ENCODE measurements at regions not wholly inside any gene's neighbourhood (a gene's known extent, or its start where the extent isn't known, plus 50 kb on each side); places are given as distances from the start of the nearest gene placed in this dataset.

- Mint-ChIP-seq H3K27me3 (no peaks in the 10 kb centered on the region), H3K4me1 (ENCODE audit: low read depth) (no peaks in the 10 kb centered on the region), H3K9me3 (no peaks in the 10 kb centered on the region), H3K36me3 (ENCODE audit: low read depth) (no peaks in the 10 kb centered on the region), H3K27ac (no peak overlapping the region), H3K4me3 (no peak overlapping the region)
- DNase-seq, result no peak
Measured at GRCh38 chr18:51908598-51908944, 431.4 kb upstream of the DCC start.

- DNase-seq, result no peak
- H3K27ac Mint-ChIP-seq, result no peak overlapping the region
- no peaks in the 10 kb centered on the region for H3K36me3 Mint-ChIP-seq (ENCODE audit: low read depth)
- no peaks in the 10 kb centered on the region for H3K27me3 Mint-ChIP-seq
- H3K9me3 Mint-ChIP-seq, result no peaks in the 10 kb centered on the region
- no peak overlapping the region for H3K4me3 Mint-ChIP-seq
- no peaks in the 10 kb centered on the region for H3K4me1 Mint-ChIP-seq (ENCODE audit: low read depth)
Measured at GRCh38 chr18:51911584-51911983, 428.4 kb upstream of the DCC start.

- DNase-seq, result no peak
- Mint-ChIP-seq H3K27me3 (no peaks in the 10 kb centered on the region), H3K27ac (no peak overlapping the region), H3K36me3 (ENCODE audit: low read depth) (no peaks in the 10 kb centered on the region), H3K9me3 (no peaks in the 10 kb centered on the region), H3K4me1 (ENCODE audit: low read depth) (no peaks in the 10 kb centered on the region), H3K4me3 (no peak overlapping the region)
Measured at GRCh38 chr18:51912381-51912780, 427.6 kb upstream of the DCC start.

- Mint-ChIP-seq H3K4me1 (ENCODE audit: low read depth) (no peaks in the 10 kb centered on the region), H3K36me3 (ENCODE audit: low read depth) (no peaks in the 10 kb centered on the region), H3K27ac (no peak overlapping the region), H3K9me3 (peaks cover under 1% of the 10 kb centered on the region), H3K4me3 (no peak overlapping the region), H3K27me3 (no peaks in the 10 kb centered on the region)
- DNase-seq, result no peak
Measured at GRCh38 chr18:51915176-51915575, 424.8 kb upstream of the DCC start.

DNA sequence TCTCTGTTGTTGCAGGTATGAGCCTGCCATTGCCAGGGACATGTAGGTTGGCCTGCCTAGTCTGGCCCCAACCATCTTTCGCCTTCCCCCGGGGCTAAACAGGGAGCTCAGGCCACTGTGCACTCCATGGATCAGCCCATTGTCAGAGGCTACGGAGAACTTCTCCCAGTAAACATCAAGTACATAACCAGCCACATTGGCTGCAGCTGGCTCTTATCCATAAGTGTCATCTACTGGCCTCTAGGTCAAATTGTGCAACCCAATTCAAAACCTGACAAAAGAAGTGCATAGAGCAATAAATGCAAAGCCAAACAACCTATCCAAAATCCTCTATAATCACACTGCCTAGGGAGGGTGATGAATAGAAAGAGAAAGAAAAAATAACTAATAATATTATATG lies 418.1 kb upstream of the DCC start:
- H3K9me3 Mint-ChIP-seq, result peaks cover 7% of the 10 kb centered on the region

GRCh38 chr18:51933903-51934302 lies 406.1 kb upstream of the DCC start:
- DNase-seq, result no peak
- Mint-ChIP-seq H3K27ac (no peak overlapping the region), H3K27me3 (no peaks in the 10 kb centered on the region), H3K36me3 (ENCODE audit: low read depth) (no peaks in the 10 kb centered on the region), H3K9me3 (peaks cover 14% of the 10 kb centered on the region), H3K4me3 (no peak overlapping the region), H3K4me1 (ENCODE audit: low read depth) (no peaks in the 10 kb centered on the region)

More for the DNA sequence above, 418.1 kb upstream of the DCC start:
- no peak for DNase-seq
- no peaks in the 10 kb centered on the region for H3K4me1 Mint-ChIP-seq (ENCODE audit: low read depth)
- no peaks in the 10 kb centered on the region for H3K36me3 Mint-ChIP-seq (ENCODE audit: low read depth)
- H3K4me3 Mint-ChIP-seq, result no peak overlapping the region
- no peak overlapping the region for H3K27ac Mint-ChIP-seq
- no peaks in the 10 kb centered on the region for H3K27me3 Mint-ChIP-seq

DNA sequence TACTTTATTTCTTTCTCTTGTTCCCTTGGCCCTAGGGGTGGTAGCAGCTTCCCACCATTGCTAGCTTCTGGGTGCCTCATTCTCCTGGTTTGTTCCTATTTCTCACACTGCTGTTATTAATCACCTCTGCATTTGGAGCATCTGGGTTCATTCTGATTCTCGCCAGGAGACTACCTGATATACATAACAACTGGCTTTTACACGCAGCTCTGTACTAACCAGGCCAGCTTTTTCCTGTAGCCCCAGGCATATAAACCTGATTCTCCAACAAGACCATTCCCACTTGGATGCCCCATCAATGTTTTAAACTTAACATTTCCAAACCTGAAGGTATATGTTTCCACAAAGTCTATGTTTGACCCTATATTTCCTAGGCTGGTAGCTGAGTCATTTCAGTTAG lies 403.9 kb upstream of the DCC start:
- H3K9me3 Mint-ChIP-seq, result peaks cover 3% of the 10 kb centered on the region
- H3K4me3 Mint-ChIP-seq, result no peak overlapping the region
- no peaks in the 10 kb centered on the region for H3K4me1 Mint-ChIP-seq (ENCODE audit: low read depth)
- no peak for DNase-seq
- H3K36me3 Mint-ChIP-seq (ENCODE audit: low read depth), result no peaks in the 10 kb centered on the region
- H3K27ac Mint-ChIP-seq, result no peak overlapping the region
- H3K27me3 Mint-ChIP-seq, result no peaks in the 10 kb centered on the region

DNA sequence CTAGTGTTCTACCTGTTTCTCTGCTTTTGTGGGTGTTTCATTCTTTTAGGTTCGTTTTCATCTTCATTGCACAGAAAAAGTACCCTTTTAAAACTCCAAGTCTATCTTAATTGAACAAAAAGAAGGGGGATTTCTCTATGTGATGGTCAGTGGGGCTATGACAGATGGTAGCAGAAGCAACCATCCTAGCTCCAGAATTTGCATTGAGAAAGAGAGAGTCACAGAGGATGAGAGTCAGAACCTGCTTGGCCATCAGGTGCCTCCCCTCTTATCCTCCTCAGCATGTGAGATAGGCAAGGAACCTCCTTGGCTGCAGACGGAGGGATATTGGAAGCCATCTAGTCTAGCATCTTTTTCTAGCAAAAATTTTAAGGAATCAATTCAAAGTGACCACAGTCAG lies 398.0 kb upstream of the DCC start:
- Mint-ChIP-seq H3K36me3 (ENCODE audit: low read depth) (no peaks in the 10 kb centered on the region), H3K9me3 (no peaks in the 10 kb centered on the region), H3K27ac (no peak overlapping the region), H3K4me3 (no peak overlapping the region), H3K4me1 (ENCODE audit: low read depth) (no peaks in the 10 kb centered on the region), H3K27me3 (no peaks in the 10 kb centered on the region)
- DNase-seq, result no peak

- no peaks in the 10 kb centered on the region for H3K9me3 Mint-ChIP-seq
- no peaks in the 10 kb centered on the region for H3K36me3 Mint-ChIP-seq (ENCODE audit: low read depth)
- no peak overlapping the region for H3K4me3 Mint-ChIP-seq
- H3K27me3 Mint-ChIP-seq, result no peaks in the 10 kb centered on the region
- H3K27ac Mint-ChIP-seq, result no peak overlapping the region
- no peaks in the 10 kb centered on the region for H3K4me1 Mint-ChIP-seq (ENCODE audit: low read depth)
- no peak for DNase-seq
Measured at GRCh38 chr18:51943281-51943680, 396.7 kb upstream of the DCC start.

DNA sequence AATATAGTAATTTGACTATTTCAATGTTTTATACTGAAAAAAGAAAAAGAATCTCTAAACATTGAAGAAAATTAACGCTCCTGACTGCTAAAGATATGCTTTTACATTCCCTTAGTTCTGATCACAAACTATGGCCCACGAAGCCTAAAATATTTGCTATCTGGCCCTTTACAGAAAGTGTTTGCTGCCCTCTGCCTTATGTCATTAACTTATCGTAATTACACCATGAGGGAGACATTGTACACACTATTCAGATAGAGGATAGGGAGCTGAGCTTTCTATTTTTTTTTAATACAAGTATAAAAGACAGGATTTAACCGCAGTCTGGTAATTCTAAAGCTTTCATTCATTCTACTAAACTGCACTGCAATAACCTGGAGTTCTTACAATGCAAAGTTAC lies 393.1 kb upstream of the DCC start:
- H3K27me3 Mint-ChIP-seq, result no peaks in the 10 kb centered on the region
- peaks cover 2% of the 10 kb centered on the region for H3K9me3 Mint-ChIP-seq
- no peaks in the 10 kb centered on the region for H3K4me1 Mint-ChIP-seq (ENCODE audit: low read depth)
- no peak for DNase-seq
- no peak overlapping the region for H3K27ac Mint-ChIP-seq
- H3K4me3 Mint-ChIP-seq, result no peak overlapping the region
- H3K36me3 Mint-ChIP-seq (ENCODE audit: low read depth), result no peaks in the 10 kb centered on the region

DNA sequence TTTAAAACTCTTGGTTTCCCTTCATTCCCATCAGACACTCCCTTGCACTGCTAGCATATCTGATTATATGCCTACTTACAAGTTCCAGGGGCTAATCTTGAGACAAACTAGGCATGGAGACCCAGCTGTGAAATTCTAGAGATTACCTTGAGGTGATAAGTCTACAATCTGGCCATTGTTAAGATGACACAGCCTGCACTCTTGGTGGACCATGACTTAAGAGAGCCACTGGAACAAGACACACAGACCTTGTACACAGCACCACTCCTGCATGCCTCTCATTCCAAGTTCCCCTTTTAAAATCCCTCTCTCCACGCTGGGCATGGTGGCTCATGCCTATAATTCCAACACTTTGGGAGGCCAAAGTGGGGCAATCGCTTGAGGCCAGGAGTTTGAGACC lies 387.2 kb upstream of the DCC start:
- no peaks in the 10 kb centered on the region for H3K4me1 Mint-ChIP-seq (ENCODE audit: low read depth)
- no peak overlapping the region for H3K4me3 Mint-ChIP-seq
- H3K9me3 Mint-ChIP-seq, result peaks cover 4% of the 10 kb centered on the region
- H3K27ac Mint-ChIP-seq, result no peak overlapping the region
- no peaks in the 10 kb centered on the region for H3K27me3 Mint-ChIP-seq
- no peak for DNase-seq
- H3K36me3 Mint-ChIP-seq (ENCODE audit: low read depth), result no peaks in the 10 kb centered on the region

GRCh38 chr18:51953521-51953920 lies 386.5 kb upstream of the DCC start:
- no peak for DNase-seq
- no peak overlapping the region for H3K27ac Mint-ChIP-seq
- no peaks in the 10 kb centered on the region for H3K27me3 Mint-ChIP-seq
- H3K9me3 Mint-ChIP-seq, result peaks cover 4% of the 10 kb centered on the region
- no peaks in the 10 kb centered on the region for H3K36me3 Mint-ChIP-seq (ENCODE audit: low read depth)
- no peaks in the 10 kb centered on the region for H3K4me1 Mint-ChIP-seq (ENCODE audit: low read depth)
- no peak overlapping the region for H3K4me3 Mint-ChIP-seq

DNA sequence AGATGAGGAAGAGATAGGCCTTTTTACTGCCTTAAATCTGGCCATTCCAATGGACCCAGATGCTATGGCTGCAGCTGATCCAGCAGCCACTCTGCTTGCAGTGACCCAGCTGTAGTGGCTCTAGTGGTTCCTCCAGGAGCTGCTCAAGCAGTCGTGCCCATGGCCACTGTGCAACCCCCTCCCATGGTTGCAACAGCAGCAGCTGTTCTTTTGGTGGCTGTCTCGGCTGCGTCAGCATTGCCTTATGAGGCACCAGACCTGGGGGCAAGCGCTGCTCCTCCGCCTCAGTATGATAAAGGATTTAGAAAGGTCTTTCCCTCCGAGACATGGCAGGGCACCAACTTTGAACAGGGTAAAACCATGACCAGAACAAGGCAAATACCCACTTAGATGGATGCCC lies 384.9 kb upstream of the DCC start:
- Mint-ChIP-seq H3K9me3 (peaks cover 4% of the 10 kb centered on the region), H3K4me1 (ENCODE audit: low read depth) (no peaks in the 10 kb centered on the region), H3K27me3 (no peaks in the 10 kb centered on the region), H3K36me3 (ENCODE audit: low read depth) (no peaks in the 10 kb centered on the region), H3K27ac (no peak overlapping the region), H3K4me3 (no peak overlapping the region)
- DNase-seq, result no peak

GRCh38 chr18:51957001-51957400 lies 383.0 kb upstream of the DCC start:
- DNase-seq, result no peak
- H3K4me3 Mint-ChIP-seq, result no peak overlapping the region
- H3K27ac Mint-ChIP-seq, result no peak overlapping the region
- H3K36me3 Mint-ChIP-seq (ENCODE audit: low read depth), result no peaks in the 10 kb centered on the region
- H3K4me1 Mint-ChIP-seq (ENCODE audit: low read depth), result no peaks in the 10 kb centered on the region
- H3K9me3 Mint-ChIP-seq, result peaks cover 2% of the 10 kb centered on the region
- H3K27me3 Mint-ChIP-seq, result no peaks in the 10 kb centered on the region

DNA sequence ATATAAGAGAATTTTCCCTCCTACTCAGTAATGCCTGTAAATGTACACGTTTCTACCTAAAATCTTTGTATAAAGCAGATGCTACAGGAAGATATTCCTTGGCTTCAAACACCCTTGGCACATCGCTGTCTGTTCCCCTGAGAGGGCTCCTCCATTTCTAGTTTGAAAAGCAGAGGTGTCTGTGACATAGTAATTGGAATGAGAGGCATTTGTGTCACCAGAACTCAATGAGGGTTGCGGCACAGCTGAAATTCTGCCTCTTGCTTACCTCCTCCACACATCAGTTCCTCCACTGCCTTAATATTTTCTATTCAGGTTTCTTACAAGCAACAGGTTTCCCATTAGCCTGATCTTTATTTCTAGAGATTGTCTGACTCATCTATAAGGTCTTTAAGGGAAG lies 359.9 kb upstream of the DCC start:
- Mint-ChIP-seq H3K4me1 (ENCODE audit: low read depth) (no peaks in the 10 kb centered on the region), H3K9me3 (peaks cover 3% of the 10 kb centered on the region), H3K27ac (no peak overlapping the region)

GRCh38 chr18:51988277-51988676 lies 351.7 kb upstream of the DCC start:
- no peak for DNase-seq
- no peak overlapping the region for H3K4me3 Mint-ChIP-seq
- peaks cover 7% of the 10 kb centered on the region for H3K9me3 Mint-ChIP-seq
- no peaks in the 10 kb centered on the region for H3K4me1 Mint-ChIP-seq (ENCODE audit: low read depth)
- no peak overlapping the region for H3K27ac Mint-ChIP-seq
- H3K27me3 Mint-ChIP-seq, result no peaks in the 10 kb centered on the region
- H3K36me3 Mint-ChIP-seq (ENCODE audit: low read depth), result no peaks in the 10 kb centered on the region

More for the DNA sequence above, 359.9 kb upstream of the DCC start:
- Mint-ChIP-seq H3K36me3 (ENCODE audit: low read depth) (no peaks in the 10 kb centered on the region), H3K27me3 (no peaks in the 10 kb centered on the region), H3K4me3 (no peak overlapping the region)
- no peak for DNase-seq
